HG03558 (cell line): ENCODE measurements at regions not wholly inside any gene's neighbourhood (a gene's known extent, or its start where the extent isn't known, plus 50 kb on each side); places are given as distances from the start of the nearest gene placed in this dataset.

Source experiments
- ATAC-seq: cut with Tn5 transposase; IDR thresholded peaks from one replicate; pipeline ENCODE4 v1.9.1; 2021; ENCODE audit warnings: moderate number of reproducible peaks; ENCODE audit not compliant: unreplicated experiment; ENCODE audit errors: extremely low read depth

DNA sequence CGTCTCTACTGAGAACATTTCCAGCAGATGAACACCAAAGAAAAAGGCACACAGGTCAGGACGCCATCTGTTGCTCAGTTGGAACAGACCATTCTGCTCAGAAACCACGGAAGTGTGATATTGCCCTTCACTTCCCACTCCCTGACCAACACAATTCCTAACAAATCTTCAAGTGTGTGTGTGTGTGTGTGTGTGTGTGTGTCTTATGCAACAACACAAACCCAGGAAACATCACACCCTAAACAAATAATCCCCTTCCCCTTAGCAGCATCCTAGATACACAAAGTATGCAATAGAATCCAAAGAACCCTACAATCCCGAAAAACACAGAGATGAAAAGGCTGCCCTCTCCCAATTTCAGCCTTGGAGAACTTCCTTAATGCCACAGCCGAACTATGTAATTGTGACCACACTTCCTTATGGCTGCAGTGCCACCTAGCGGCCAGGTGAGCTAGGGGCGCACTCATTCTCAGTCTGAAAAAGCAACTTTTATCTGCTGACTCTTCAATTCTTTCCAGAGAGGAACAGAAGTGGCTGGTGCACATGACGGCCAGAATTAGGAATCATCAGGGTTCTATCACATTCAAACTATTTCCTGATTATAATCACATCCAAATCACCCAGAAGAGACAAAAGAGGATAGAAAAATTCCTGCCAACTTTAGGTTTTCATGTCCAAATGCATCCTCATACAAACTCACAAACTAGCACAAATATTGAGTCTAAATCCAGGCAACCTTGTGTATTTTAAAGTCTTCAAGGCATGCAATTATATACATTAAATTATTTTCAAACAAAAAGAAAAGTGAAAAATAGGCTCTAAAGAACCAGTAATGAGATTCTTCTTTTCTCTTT lies 164.9 kb downstream of the DHX15 start:
- peak; percentile 43 for ATAC-seq

DNA sequence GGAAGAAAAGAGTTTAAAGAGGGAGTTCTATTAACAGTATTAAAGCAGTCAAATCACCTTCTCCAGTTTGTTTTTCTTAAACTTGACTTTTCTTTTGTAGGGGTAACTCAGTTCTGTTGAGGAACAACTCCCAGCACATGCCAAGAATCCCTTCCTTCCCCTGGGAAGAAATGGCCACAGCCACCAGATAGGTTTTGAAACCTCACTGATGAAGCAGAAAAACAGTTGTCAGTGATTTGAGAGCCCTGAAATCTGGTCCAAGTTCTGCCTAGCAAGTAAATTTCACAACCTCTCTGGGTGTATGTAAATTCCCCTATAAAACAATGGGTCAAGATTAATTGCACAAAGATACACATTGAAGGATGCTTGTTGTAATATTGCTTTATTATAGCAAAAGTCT lies 167.1 kb downstream of the DHX15 start:
- ATAC-seq: no peak

DNA sequence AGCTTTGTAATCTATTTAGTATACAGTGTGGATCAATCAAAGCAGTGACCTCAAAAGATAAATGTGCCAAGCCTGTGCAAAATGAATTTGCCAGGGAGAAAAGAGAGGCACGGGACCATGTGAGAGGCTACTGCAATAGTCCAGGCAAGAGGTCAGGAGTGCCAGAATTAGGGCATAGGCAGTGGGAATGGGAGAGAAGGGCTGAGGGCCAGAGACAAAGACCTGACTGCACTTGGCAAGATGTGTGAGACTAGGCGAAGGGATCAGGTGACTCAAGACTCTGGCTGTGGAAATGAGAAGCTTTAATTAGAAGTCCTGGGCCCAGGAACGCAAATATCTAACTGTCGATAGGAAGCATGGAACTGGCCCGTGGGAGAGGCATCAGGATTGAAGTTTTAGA lies 168.1 kb downstream of the DHX15 start:
- ATAC-seq: no peak

- no peak for ATAC-seq
Measured at GRCh38 chr4:24413311-24413784, 171.0 kb downstream of the DHX15 start.

DNA sequence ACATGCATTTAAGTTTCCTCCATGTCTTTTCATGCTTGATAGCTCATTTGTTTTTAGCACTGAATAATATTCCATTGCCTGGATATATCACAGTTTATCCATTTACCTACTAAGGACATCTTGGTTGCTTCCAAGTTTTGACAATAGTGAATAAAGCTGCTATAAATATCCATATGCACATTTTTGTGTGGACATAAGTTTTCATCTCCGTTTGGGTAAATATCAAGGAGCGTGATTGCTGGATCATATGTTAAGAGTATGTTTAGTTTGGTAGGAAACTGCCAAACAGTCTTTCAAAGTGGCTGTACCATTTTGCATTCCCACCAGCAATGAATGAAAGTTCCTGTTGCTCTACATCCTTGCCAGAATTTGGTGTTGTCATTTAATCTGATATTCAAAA lies 172.5 kb downstream of the DHX15 start:
- ATAC-seq: no peak

DNA sequence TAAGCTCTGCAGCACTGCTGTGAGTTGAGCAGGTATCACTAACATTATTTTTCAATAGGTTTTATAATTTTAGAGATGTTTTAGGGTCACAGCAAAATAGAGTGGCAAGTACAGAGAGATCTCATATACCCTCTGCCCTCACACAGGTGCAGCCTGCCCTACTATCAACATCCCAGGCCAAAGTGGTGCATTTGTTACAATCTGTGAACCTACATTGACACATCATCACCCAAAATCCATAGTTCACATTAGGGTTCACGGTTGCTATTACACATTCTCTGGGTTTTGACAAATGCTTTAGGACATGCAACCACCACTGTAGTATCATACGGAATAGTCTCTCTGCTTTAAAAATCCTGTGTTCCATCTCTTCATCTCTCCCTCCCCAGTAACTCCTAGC lies 173.1 kb downstream of the DHX15 start:
- ATAC-seq: no peak

GRCh38 chr4:24408640-24409039 lies 175.7 kb downstream of the DHX15 start:
- no peak for ATAC-seq

DNA sequence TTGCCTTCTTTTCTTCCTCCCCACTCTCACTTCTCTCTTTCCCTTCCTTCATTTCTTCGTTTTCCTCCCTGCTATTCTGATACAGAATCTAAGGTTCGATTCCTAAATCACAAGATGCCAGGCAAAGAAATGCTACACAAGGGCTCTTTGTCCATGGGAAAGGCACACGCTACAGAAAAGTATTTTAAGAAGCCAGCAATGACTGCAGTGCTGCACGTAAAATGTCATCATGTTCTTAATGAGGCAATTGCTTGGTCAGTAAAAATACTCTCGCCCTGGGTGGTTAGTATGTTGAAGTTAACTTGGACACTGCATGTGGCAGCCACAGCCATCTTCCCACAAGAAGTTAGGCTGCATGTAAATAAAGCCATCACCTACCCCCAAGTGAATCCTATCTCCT lies 178.4 kb downstream of the DHX15 start:
- no peak for ATAC-seq

- ATAC-seq: no peak
Measured at GRCh38 chr4:24405341-24405740, 179.0 kb downstream of the DHX15 start.

- ATAC-seq: no peak
Measured at GRCh38 chr4:24404281-24404680, 180.1 kb downstream of the DHX15 start.

DNA sequence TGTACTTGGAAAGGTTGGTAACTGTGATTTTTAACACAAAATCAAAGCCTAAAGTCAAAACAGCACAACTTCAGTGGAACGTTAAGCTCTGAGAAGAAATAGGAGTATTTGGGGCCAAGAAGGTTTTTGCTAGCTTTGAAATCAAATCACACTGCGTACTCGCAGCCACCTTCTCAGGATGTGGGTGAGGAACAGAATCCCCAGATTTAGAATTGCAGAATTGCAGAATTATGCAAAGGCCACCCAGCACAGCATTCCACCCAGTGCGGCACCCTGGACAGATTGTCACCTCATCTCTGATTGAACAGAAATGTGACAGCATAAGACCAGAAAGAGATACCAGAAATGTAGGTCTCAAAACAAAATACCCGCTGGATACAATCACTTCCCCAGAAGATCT lies 181.1 kb downstream of the DHX15 start:
- no peak for ATAC-seq

GRCh38 chr4:24400537-24400936 lies 183.8 kb downstream of the DHX15 start:
- ATAC-seq: no peak

DNA sequence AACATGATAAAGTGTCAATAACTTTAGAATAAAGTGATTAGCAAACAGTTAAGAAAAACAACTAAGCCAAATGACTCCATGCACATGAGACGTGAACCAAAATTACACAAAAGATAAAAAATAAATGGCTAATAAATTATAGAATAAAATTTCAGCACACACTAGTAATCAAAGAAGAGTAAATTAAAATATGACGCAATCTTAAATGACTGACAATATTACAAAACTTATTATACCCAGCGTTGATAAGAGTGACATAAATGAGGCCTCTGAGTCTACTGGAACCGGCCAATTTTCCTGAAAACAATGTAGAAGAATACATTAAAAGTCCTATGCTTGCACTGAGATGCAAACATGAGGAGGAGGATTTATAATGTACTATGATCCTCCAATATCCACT lies 187.4 kb downstream of the DHX15 start:
- no peak for ATAC-seq

- no peak for ATAC-seq
Measured at GRCh38 chr4:24395937-24396336, 188.4 kb downstream of the DHX15 start.

DNA sequence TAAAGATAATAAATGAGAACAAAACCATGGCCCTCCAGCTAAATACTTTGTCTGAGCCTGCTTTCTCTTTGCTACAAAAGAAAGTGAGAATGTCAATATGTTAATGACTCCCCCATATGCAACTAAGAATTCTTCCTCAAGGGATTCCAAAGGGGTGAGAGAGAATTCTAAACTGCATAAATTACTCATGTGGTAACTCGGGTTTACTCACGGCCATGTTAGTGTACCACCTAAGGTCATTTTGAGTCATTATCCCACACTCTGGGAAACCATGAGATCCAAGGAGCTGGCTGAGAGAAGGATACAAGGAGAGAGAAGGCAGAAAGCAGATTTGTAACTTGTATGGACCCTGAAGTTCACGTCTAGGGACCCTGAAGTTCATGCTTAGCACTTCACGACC lies 190.3 kb downstream of the DHX15 start:
- no peak for ATAC-seq

DNA sequence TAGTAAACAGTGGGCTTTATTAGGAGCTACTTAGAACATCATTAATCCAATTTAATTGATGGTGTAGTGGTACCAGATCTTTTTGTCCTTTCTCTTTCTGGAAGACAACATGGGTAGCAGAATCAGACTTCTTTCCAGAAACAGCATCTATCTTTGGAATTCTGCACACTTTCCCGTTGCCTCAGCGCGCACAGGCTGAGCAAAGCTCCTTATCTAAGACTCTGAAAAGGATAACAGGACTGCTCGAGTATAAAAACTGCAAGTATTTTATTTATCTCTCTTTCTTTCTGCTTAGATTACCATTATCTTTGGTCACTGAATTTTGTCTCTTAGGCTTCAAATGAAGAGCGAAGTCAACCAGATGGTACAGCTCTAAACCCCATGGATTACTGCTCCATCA lies 191.7 kb downstream of the DHX15 start:
- ATAC-seq: no peak

GRCh38 chr4:24382381-24382780 lies 202.0 kb downstream of the DHX15 start:
- ATAC-seq: peak; percentile 99

DNA sequence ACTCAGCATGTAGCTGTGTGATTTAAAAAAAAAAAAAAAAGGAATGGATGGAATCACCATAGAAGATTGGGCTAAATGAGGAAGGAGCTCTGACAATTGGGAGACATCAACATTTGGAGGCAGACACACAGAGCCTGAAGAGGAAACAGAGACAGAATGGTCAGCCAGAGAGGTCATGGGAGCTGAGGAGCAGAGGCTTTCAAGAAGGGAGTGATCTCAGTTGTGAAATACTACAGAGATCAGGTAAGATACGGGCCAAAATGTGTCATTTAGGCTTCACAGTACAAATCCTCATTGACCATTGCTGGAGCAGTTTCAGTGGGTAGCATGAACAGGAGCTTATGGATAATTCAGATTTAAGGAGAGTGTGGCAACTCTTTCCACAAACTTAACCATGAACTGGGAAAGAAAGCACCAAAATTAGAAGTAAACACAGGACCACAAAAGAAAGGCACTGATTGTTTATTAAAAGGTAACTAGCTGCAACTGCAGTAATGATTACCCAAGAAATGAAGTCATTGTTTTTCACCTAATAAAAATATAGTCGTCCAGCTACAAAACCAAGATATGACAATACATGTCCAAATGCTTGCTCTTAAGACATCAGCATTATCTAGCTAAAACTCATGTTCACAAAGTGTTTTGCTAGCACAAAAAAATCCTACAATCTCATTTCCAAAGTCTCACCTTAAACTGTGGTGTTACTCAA lies 203.2 kb downstream of the DHX15 start:
- ATAC-seq: no peak

DNA sequence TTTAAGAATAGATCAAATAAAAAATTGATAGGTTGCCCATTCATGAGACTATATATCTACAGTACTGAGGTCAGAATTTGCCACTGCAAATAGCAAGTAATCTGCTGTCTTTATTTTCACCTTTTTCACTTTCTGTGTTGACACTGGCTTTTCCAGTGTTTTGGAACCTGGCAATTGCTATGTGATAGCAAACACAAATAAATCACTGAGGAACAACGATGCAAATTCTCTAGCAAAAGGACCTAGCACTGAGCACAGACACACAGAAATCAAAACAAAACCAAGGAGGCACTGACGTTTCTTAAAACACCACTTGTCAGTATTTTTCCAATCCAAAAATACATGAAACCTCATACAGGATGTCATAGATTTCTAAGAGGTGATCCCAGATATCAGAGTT lies 210.7 kb downstream of the DHX15 start:
- no peak for ATAC-seq

DNA sequence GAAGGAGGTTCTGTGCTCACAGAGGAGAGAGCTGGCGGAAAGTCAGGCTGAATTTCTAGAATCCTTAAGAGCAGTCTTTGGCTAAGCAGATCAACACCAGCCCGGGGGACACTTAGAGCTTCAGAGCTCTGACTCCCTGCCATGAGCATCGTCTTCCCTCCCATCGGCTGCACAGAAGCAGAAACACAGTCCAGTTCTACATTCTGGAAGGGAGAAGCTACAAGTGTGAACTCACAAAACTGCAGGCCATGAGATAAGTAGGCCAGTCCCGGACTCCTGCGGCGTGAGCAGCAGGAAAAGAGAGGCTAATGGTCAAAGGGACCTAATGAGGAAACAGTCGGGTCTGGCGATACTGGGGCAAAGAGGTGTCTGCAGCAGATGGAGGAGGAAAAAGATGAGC lies 211.5 kb downstream of the DHX15 start:
- no peak for ATAC-seq

- no peak for ATAC-seq
Measured at GRCh38 chr4:24372341-24372740, 212.0 kb downstream of the DHX15 start.

GRCh38 chr4:24370421-24370820 lies 213.9 kb downstream of the DHX15 start:
- no peak for ATAC-seq
